Neutrophil (primary cell): ENCODE measurements at regions not wholly inside any gene's neighbourhood (a gene's known extent, or its start where the extent isn't known, plus 50 kb on each side); places are given as distances from the start of the nearest gene placed in this dataset.

Experiments
- H3K27ac ChIP-seq: fragments of 200-600 bp; sonication (generic); 2 replicates; pipeline ENCODE4 v1.5.1; 2016; ENCODE audit warnings: mild to moderate bottlenecking, moderate library complexity
- H3K27me3 ChIP-seq: fragments of 200-600 bp; sonication (generic); 2 replicates; pipeline ENCODE4 v1.6.0; 2016; ENCODE audit warnings: mild to moderate bottlenecking
- H3K36me3 ChIP-seq: fragments of 200-600 bp; sonication (generic); 2 replicates; pipeline ENCODE4 v1.5.1; 2017
- H3K4me1 ChIP-seq, 2 experiments: fragments of 200-600 bp in 1 of 2; sonication (generic) in 1 of 2; 1 replicate in 1 of 2; 2 replicates in 1 of 2; pipeline versions ENCODE4 v1.5.1 to v1.6.1; 2013 to 2016; ENCODE audit warnings: low read depth in 1 of 2, low read length in 1 of 2, mild to moderate bottlenecking in 1 of 2, moderate library complexity in 1 of 2; ENCODE audit not compliant: control insufficient read depth in 1 of 2, insufficient read depth in 1 of 2
- H3K4me3 ChIP-seq, 2 experiments: fragments of 200-600 bp in 1 of 2; sonication (generic) in 1 of 2; 1 replicate in 1 of 2; 2 replicates in 1 of 2; pipeline ENCODE4 v1.5.1; 2013 to 2016; ENCODE audit warnings: low read depth in 1 of 2, low read length in 1 of 2, mild to moderate bottlenecking in 1 of 2, moderate library complexity in 1 of 2
- H3K9me3 ChIP-seq: fragments of 200-600 bp; sonication (generic); 2 replicates; pipeline ENCODE4 v1.5.1; 2016
- CTCF ChIP-seq: fragments of 200-600 bp; sonication (generic); IDR thresholded peaks from 2 replicates; pipeline ENCODE4 v1.5.1; 2016; ENCODE audit warnings: antibody characterized with exemption

GRCh38 chr1:229129301-229130027, 141.4 kb upstream of the RAB4A start:
- Histone ChIP-seq H3K9me3 (no peaks in the 10 kb centered on the region), H3K4me1 (peaks cover 40 to 44% of the 10 kb centered on the region in 2 experiments), H3K27ac (peak overlapping the region; percentile 20), H3K4me3 (no peak overlapping the region), H3K27me3 (no peaks in the 10 kb centered on the region), H3K36me3 (no peaks in the 10 kb centered on the region)
- no peak for TF ChIP-seq CTCF

- Histone ChIP-seq H3K36me3 (no peaks in the 10 kb centered on the region), H3K27me3 (no peaks in the 10 kb centered on the region), H3K4me3 (no peak overlapping the region), H3K9me3 (no peaks in the 10 kb centered on the region), H3K27ac (peak overlapping the region; percentile 20), H3K4me1 (peaks cover 40 to 44% of the 10 kb centered on the region in 2 experiments)
- no peak for TF ChIP-seq CTCF
These were observed 140.8 kb upstream of the RAB4A start for GRCh38 chr1:229130028-229130668.

GRCh38 chr1:229131243-229132105, 139.4 kb upstream of the RAB4A start:
- peaks cover 41 to 46% of the 10 kb centered on the region in 2 experiments for H3K4me1 ChIP-seq
- H3K27ac ChIP-seq, result no peak overlapping the region
- no peaks in the 10 kb centered on the region for H3K27me3 ChIP-seq
- no peaks in the 10 kb centered on the region for H3K36me3 ChIP-seq
- H3K4me3 ChIP-seq, result no peak overlapping the region
- TF ChIP-seq CTCF, result no peak
- no peaks in the 10 kb centered on the region for H3K9me3 ChIP-seq

GRCh38 chr1:229132106-229132443, 138.8 kb upstream of the RAB4A start:
- H3K4me3 ChIP-seq, result no peak overlapping the region
- H3K36me3 ChIP-seq, result no peaks in the 10 kb centered on the region
- no peak for TF ChIP-seq CTCF
- H3K27ac ChIP-seq, result no peak overlapping the region
- H3K9me3 ChIP-seq, result no peaks in the 10 kb centered on the region
- no peaks in the 10 kb centered on the region for H3K27me3 ChIP-seq
- H3K4me1 ChIP-seq, result peaks cover 45 to 50% of the 10 kb centered on the region in 2 experiments

GRCh38 chr1:229132706-229133105, 138.2 kb upstream of the RAB4A start:
- H3K27ac ChIP-seq, result no peak overlapping the region
- peaks cover 40 to 44% of the 10 kb centered on the region in 2 experiments for H3K4me1 ChIP-seq
- H3K27me3 ChIP-seq, result no peaks in the 10 kb centered on the region
- TF ChIP-seq CTCF, result no peak
- no peaks in the 10 kb centered on the region for H3K36me3 ChIP-seq
- no peaks in the 10 kb centered on the region for H3K9me3 ChIP-seq
- no peak overlapping the region for H3K4me3 ChIP-seq
